HL-60 (cell line): ENCODE measurements at regions not wholly inside any gene's neighbourhood (a gene's known extent, or its start where the extent isn't known, plus 50 kb on each side); places are given as distances from the start of the nearest gene placed in this dataset.
"Not testable (repeated sequence)": the region's sequence is repeated elsewhere in the genome, so short reads cannot be mapped to it uniquely, and the experiment has no call there.

Source experiments
- GABPA ChIP-seq: IDR thresholded peaks from 2 replicates; pipeline ENCODE4 v1.6.1; 2012; ENCODE audit warnings: low read depth
- POLR2AphosphoS5 ChIP-seq: IDR thresholded peaks from 2 replicates; pipeline ENCODE4 v1.6.1; 2012; ENCODE audit warnings: low read depth
- TF ChIP-seq, protein P1 (sequence below): IDR thresholded peaks from one replicate; pipeline ENCODE4 v1.5.1; 2011; ENCODE audit warnings: low read length, control low read depth, inconsistent platforms; ENCODE audit not compliant: insufficient read depth
- TF ChIP-seq, protein P2 (sequence below): IDR thresholded peaks from 2 replicates; pipeline ENCODE4 v1.6.1; 2012; ENCODE audit warnings: low read depth; ENCODE audit not compliant: insufficient replicate concordance

DNA sequence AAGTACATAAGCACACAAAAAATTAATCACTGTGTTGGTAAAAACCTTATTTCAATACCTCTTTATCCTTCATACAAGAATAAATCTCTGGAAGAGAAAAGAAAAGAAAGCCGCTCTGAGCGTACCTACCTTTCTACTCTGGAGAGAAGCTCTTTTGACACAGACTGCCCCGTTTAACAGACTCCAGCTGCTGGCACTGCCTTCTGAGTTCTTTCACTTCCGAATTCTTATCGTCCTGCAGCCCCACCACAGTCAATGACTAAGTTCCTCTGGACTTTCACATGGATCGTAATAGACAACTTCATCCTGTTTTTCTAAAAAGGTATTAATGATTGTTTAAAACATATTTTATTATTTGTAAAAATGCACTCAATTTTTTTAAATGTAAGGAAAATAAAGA is 67.5 kb upstream of the GOLGA8O start:
- TF ChIP-seq, protein P1, sequence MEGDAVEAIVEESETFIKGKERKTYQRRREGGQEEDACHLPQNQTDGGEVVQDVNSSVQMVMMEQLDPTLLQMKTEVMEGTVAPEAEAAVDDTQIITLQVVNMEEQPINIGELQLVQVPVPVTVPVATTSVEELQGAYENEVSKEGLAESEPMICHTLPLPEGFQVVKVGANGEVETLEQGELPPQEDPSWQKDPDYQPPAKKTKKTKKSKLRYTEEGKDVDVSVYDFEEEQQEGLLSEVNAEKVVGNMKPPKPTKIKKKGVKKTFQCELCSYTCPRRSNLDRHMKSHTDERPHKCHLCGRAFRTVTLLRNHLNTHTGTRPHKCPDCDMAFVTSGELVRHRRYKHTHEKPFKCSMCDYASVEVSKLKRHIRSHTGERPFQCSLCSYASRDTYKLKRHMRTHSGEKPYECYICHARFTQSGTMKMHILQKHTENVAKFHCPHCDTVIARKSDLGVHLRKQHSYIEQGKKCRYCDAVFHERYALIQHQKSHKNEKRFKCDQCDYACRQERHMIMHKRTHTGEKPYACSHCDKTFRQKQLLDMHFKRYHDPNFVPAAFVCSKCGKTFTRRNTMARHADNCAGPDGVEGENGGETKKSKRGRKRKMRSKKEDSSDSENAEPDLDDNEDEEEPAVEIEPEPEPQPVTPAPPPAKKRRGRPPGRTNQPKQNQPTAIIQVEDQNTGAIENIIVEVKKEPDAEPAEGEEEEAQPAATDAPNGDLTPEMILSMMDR: not testable (repeated sequence)
- TF ChIP-seq, protein P2, sequence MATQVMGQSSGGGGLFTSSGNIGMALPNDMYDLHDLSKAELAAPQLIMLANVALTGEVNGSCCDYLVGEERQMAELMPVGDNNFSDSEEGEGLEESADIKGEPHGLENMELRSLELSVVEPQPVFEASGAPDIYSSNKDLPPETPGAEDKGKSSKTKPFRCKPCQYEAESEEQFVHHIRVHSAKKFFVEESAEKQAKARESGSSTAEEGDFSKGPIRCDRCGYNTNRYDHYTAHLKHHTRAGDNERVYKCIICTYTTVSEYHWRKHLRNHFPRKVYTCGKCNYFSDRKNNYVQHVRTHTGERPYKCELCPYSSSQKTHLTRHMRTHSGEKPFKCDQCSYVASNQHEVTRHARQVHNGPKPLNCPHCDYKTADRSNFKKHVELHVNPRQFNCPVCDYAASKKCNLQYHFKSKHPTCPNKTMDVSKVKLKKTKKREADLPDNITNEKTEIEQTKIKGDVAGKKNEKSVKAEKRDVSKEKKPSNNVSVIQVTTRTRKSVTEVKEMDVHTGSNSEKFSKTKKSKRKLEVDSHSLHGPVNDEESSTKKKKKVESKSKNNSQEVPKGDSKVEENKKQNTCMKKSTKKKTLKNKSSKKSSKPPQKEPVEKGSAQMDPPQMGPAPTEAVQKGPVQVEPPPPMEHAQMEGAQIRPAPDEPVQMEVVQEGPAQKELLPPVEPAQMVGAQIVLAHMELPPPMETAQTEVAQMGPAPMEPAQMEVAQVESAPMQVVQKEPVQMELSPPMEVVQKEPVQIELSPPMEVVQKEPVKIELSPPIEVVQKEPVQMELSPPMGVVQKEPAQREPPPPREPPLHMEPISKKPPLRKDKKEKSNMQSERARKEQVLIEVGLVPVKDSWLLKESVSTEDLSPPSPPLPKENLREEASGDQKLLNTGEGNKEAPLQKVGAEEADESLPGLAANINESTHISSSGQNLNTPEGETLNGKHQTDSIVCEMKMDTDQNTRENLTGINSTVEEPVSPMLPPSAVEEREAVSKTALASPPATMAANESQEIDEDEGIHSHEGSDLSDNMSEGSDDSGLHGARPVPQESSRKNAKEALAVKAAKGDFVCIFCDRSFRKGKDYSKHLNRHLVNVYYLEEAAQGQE: not testable (repeated sequence)
- TF ChIP-seq POLR2AphosphoS5, GABPA: not testable (repeated sequence)
